Spleen (tissue), 7 donors: ENCODE measurements at regions not wholly inside any gene's neighbourhood (a gene's known extent, or its start where the extent isn't known, plus 50 kb on each side); places are given as distances from the start of the nearest gene placed in this dataset.

Source experiments
- POLR2A ChIP-seq, 3 donors: fragments of 450-650 bp; IDR thresholded peaks; one replicate each; pipeline ENCODE4 v1.5.1; 2017; ENCODE audit warnings: antibody characterized with exemption in 3 of 3, mild to moderate bottlenecking in 1 of 3
- TF ChIP-seq, protein P1 (sequence below), 11 experiments: fragments of 200-600 bp in 7 of 11; fragments of 450-650 bp in 4 of 11; sonication (generic) in 4 of 11; IDR thresholded peaks in 8 of 11; conservative IDR thresholded peaks in 3 of 11; 1 replicate in 7 of 11; 2 replicates in 4 of 11; pipeline versions ENCODE4 v1.4.0 to v1.8.0; 2016 to 2021; ENCODE audit warnings: antibody characterized with exemption in 11 of 11, inconsistent platforms in 4 of 11, mild to moderate bottlenecking in 1 of 11
- donor health status: DM: no; HTN: no; CAD: no; lungs with moderate emphysema.
- donor health status: DM: no; HTN: no; CAD: no.
- donor health status: DM: no; HTN: no; CAD: no.

GRCh38 chr13:105139048-105139379, 1396.4 kb downstream of the EFNB2 start:
- TF ChIP-seq, protein P1, sequence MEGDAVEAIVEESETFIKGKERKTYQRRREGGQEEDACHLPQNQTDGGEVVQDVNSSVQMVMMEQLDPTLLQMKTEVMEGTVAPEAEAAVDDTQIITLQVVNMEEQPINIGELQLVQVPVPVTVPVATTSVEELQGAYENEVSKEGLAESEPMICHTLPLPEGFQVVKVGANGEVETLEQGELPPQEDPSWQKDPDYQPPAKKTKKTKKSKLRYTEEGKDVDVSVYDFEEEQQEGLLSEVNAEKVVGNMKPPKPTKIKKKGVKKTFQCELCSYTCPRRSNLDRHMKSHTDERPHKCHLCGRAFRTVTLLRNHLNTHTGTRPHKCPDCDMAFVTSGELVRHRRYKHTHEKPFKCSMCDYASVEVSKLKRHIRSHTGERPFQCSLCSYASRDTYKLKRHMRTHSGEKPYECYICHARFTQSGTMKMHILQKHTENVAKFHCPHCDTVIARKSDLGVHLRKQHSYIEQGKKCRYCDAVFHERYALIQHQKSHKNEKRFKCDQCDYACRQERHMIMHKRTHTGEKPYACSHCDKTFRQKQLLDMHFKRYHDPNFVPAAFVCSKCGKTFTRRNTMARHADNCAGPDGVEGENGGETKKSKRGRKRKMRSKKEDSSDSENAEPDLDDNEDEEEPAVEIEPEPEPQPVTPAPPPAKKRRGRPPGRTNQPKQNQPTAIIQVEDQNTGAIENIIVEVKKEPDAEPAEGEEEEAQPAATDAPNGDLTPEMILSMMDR (IDR thresholded peaks at IDR 0.05 in 8 of 11, conservative IDR thresholded peaks at IDR 0.05 in 3 of 11) = no peak
- TF ChIP-seq POLR2A (IDR thresholded peaks at IDR 0.05) = no peak
